ENCODE measurements at regions not wholly inside any gene's neighbourhood (a gene's known extent, or its start where the extent isn't known, plus 50 kb on each side); places are given as distances from the start of the nearest gene placed in this dataset.
A peak's percentile ranks its signal among the peaks of the same experiment; 100 is the strongest.
"Not testable (repeated sequence)": the region's sequence is repeated elsewhere in the genome, so short reads cannot be mapped to it uniquely, and the experiment has no call there.

GRCh38 chr3:67064105-67064504 lies 66.0 kb downstream of the KBTBD8 start:
- no peak for DNase-seq (ENCODE audit: low read depth)

DNA sequence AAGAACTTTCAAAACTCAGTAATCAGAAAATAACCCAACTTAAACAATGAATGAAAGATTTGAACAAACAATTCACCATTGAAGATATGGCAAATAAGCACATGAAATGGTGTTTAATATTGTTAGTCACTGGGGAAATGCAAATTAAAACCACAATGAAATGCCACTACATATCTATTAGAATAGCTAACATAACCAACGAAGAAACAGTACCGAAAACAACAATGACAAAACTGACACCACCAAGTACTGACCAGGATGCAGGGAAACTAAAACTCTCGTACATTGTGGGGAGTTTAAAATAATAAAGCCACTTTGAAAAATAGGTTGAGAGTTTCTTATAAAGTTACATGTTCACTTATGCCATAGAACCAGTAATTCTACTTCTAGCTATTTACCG lies 69.1 kb downstream of the KBTBD8 start:
- no peak for DNase-seq (ENCODE audit: low read depth)

GRCh38 chr3:67072640-67073039 lies 74.5 kb downstream of the KBTBD8 start:
- DNase-seq (ENCODE audit: low read depth) = not testable (repeated sequence)

DNA sequence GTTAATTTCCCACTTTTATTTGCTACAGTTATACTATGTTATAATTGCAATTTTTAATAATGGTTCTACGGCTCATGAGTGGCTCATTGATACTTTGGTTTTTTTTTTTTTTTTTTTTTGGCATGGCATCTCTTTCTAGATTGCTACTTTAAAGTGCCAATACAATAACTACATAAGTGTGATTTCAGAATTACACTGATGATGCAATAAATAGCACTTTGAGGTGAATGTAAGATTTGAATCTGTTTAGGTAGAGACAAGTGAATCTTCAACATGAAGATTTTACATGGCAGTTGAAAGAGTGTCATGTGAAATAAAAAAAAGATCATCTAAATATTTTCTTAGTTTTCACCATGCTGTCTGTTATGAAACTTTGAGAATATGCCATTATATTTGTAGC lies 75.7 kb downstream of the KBTBD8 start:
- DNase-seq (ENCODE audit: low read depth) = no peak

GRCh38 chr3:67075295-67075694 lies 77.2 kb downstream of the KBTBD8 start:
- no peak for DNase-seq (ENCODE audit: low read depth)

GRCh38 chr3:67076607-67077006 lies 78.5 kb downstream of the KBTBD8 start:
- no peak for DNase-seq (ENCODE audit: low read depth)

- DNase-seq (ENCODE audit: low read depth) = no peak
Observed at GRCh38 chr3:67077656-67078055, 79.5 kb downstream of the KBTBD8 start.

DNA sequence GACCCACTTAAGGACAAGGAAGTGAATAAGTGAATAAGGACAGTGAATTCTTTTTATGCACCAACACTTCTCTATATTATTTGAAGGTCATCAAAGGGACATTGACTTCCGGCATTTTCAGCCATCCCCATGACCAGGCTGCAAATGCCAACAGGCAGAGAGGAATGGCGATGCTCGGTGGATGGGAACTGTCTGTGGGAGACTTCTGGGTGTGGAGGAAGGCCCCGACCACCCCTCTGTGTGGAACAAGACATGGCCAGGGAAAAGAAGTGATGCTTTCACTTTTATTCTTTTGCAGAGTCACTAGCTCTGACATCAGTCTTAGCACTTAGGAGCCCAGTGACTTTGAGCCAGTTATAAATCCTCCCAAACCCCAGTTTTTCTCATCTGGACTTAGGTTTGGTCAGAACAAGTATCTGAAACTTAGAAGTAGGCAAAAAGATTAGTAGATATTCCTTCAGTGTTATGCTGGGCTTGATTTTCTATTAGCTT lies 84.5 kb downstream of the KBTBD8 start:
- DNase-seq (ENCODE audit: low read depth) = no peak

DNA sequence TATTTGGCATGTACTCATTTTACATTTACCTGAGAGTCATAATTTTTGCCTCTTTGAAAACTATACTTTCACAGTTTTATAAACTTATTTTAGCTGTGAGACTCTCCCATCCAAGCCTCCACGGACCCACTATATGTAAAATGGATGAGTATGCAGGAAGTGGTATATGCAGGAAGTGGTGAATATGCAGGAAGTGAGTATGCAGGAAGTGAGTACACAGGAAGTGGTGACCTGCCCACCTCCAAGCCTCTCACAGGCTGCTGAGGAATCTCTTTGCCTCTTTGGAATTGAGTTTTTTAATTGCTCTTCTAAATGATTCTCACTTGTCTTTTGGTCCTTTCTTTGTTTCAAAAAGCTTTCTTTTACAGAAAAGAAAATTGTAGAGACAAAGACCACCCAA lies 85.2 kb downstream of the KBTBD8 start:
- no peak for DNase-seq (ENCODE audit: low read depth)

- DNase-seq (ENCODE audit: low read depth) = no peak
Observed at GRCh38 chr3:67087788-67088187, 89.7 kb downstream of the KBTBD8 start.

- DNase-seq (ENCODE audit: low read depth) = peak; percentile 2
Observed at GRCh38 chr3:67090474-67090873, 92.4 kb downstream of the KBTBD8 start.

DNA sequence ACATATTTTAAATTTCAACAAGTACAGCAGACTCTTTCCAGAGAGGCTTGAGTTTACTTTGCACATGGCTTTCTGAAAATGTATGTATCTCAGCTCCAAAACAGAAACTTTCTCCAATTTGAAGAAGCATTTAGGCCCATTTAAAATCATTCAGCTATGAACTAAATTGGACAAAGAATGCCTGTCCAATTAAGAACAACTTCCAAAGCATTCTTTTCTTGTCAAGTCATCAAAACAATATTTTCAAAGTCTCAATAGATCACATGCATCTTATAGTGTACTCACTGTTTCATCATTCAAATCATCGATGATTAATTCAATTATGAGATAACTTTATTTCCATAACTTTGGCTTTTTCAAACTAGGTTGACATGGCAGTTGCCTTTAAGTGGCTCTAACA lies 95.2 kb downstream of the KBTBD8 start:
- no peak for DNase-seq (ENCODE audit: low read depth)

DNA sequence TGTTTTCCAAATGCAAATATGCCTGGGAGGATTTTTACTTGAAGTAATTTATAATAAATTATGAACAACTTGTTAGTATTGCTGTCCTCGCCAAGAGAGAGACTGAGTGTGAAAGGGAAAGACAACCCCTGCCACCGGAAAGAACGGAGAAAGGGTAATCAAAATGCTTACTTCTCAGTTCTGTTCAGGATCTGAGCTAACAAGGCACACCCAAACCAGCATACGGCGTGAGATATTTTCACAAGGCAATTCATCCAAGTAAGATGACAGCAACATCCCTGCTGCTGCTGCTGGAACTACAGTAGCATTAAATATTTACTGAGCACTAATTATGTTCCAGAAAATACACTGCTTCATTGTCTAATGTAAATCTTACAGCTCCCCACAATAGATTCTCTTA lies 96.1 kb downstream of the KBTBD8 start:
- no peak for DNase-seq (ENCODE audit: low read depth)

GRCh38 chr3:67094774-67095173 lies 96.7 kb downstream of the KBTBD8 start:
- no peak for DNase-seq (ENCODE audit: low read depth)

DNA sequence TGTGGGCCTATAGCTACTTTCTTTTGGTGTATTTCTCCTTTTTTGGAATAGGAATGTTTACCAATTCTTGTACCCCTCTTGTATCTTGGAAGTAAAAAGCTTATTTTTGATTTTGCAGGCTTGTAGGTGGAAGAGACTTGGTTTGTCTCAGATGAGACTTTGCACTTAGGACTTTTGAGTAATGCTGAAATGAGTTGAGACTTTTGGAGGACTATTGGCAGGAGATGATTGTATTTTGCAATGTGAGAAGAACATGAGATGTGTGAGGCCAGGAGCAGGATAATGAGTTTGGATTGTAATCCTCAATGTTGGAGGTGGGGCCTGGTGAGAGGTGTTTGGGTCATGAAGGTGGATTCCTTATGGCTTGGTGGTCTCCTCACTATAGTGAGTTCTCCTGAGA lies 106.3 kb downstream of the KBTBD8 start:
- no peak for DNase-seq (ENCODE audit: low read depth)

GRCh38 chr3:67106874-67107273 lies 108.8 kb downstream of the KBTBD8 start:
- no peak for DNase-seq (ENCODE audit: low read depth)

DNA sequence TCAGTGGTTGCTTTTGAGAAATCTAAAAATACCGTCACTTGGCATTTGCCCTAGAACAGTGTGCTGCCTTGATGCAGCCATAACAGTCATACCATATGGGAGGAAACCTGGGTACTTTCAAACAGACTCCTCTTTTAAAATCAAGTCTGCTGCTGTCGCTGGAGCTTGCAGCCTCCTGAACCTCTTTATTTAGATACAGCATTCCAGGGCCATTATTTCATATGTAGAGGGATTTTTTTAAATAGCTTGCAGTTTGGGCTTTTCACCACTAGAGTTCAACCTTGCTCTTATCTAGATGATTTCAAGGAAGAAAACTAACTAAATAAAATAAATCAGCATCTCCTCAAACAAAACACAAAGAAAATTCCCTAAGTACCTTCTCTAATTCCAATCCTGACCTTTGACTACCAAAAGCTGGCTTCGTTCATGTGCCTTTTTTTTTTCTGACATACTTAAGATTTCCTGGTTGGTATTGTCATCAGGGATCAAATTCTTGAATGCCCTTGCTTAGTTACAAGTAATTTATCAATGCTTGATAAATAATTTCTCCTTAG lies 111.6 kb downstream of the KBTBD8 start:
- no peak for DNase-seq (ENCODE audit: low read depth)

DNA sequence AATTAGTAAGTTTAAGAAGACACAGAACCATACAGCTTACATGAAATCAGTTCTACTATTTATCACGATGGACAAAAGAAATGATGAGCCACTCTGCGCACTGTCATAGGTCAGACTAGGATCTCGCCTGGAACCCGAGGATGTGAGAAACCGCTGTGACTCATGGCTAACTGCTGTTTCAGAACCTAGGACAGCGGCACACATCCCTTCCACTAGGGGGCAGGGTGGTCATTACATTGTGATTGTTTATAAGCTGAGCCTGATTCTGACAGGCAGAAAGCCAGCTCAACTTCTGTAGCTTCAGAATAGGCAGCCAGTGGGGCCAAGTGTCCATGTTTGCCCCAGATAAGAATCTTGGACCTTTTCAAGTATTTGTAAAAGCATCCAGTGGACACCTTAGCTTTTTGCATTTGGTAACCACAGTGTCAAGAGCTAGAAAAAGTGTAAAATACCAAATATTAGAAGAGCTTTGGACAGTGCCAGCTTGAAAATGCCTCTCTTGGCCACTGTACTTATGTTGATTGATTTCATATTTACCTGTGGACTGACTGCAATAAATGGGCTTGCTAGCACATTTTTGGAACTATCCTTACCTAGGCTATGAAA lies 115.8 kb downstream of the KBTBD8 start:
- DNase-seq (ENCODE audit: low read depth) = peak; percentile 53

DNA sequence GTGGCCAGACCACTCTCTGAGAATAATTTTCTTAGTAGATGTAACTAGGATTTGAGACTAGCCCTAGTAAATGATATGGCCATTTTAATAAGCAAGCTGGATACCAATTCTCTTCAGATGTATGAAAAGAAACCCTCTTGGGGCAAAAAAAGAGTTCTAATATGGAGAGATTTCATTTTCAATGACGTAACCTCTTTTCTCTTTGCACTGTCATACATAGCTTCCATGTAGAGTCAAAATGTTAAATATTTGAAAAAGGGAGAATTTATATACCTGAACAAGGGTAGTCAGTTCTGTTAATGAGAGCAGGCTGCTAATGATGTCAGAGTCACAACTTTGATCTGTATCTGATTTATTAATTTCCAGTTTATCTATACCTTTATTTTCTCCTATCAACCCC lies 120.0 kb downstream of the KBTBD8 start:
- no peak for DNase-seq (ENCODE audit: low read depth)

GRCh38 chr3:67118635-67119034 lies 120.5 kb downstream of the KBTBD8 start:
- no peak for DNase-seq (ENCODE audit: low read depth)

DNA sequence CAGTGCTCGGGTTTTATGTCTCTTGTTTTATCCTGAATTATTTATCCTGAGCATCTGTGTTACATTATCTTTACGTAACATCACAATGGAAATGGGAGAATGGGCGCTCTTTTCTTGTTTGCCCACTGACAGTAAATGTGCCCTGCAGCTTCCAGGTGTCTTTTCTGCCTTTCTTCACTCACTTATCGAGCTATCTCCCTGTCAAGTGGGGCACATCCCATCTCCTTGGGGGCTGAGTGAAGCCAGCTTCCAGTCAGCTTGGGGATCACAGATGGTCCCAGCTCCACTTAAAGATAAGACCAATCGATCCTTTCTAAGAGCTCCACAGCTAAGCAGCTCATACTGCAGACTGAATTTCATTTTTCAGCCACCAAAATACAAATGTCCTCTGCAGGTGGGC lies 125.8 kb downstream of the KBTBD8 start:
- no peak for DNase-seq (ENCODE audit: low read depth)

DNA sequence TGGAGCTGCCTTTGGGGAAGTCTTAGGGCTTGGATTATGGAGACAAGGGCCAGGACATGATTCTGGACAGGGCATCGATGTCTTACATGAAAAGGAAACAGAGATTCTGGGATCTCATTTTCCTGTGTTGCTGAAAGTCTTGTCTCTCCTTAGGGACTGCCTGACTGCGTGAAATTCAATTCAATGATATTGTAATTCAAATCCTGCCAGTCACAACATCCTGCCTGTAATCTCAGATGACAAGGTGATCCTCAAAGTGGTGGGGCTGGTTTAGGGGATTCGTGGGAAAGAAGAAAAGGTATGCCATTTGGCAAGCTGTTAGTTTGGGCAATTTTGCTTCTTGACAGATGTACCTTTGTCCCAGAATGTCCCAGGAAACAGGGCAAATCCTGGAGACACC lies 129.1 kb downstream of the KBTBD8 start:
- no peak for DNase-seq (ENCODE audit: low read depth)

DNA sequence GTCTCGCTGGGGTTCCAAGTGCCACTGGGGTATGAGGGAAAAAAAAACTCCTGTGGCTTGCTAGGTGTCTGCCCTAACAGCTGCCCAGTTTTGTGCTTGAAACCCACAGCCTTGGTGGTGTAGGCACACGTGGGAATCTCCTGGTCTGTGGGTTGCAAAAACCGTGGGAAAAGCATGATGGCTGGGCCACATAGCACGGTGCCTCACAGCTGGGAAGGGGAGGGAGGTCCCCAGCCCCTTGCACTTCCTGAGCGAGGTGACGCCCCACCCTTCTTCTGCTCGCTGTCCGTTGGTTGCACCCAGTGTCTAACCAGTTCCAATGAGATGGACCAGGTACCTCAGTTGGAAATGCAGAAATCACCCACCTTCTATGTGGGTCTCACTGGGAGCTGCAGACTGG lies 144.3 kb downstream of the KBTBD8 start:
- no peak for DNase-seq (ENCODE audit: low read depth)

DNA sequence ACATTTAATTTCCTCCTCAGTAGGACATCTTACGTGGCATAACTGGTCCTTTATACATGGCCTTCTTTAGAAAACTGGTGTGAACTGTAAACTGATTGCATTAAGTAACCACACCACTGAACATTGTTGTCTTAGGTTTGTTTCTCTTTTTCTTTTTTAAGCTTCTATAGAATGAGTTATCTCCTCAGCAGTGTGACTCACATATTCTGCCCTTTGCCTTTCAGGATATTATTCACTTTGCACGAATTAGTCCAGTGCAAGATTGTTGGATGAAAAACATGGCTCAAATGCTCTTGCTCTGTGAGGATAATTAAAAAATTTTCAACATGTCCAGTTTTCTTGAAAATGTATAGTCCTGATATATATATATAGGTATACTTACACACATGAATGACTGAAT lies 147.6 kb downstream of the KBTBD8 start:
- no peak for DNase-seq (ENCODE audit: low read depth)

Measured in Daoy (cell line).